GM18505 (cell line): ENCODE measurements at regions not wholly inside any gene's neighbourhood (a gene's known extent, or its start where the extent isn't known, plus 50 kb on each side); places are given as distances from the start of the nearest gene placed in this dataset.
"Not testable (repeated sequence)": the region's sequence is repeated elsewhere in the genome, so short reads cannot be mapped to it uniquely, and the experiment has no call there.

Source experiments
- ATAC-seq: cut with Tn5 transposase; IDR thresholded peaks from one replicate; pipeline ENCODE4 v1.9.1; 2021; ENCODE audit not compliant: unreplicated experiment
- POLR2A ChIP-seq: IDR thresholded peaks from 4 replicates; pipeline ENCODE4 v1.6.1; 2011; ENCODE audit warnings: borderline replicate concordance; ENCODE audit not compliant: insufficient read depth, insufficient read length; ENCODE audit errors: extremely low read depth

- no peak for ATAC-seq
- TF ChIP-seq POLR2A = no peak
Measured at GRCh38 chr14:98903371-98903770, 368.6 kb downstream of the BCL11B start.

GRCh38 chr14:98904677-98905076 is 367.3 kb downstream of the BCL11B start:
- ATAC-seq = no peak
- TF ChIP-seq POLR2A = no peak

- ATAC-seq = no peak
- no peak for TF ChIP-seq POLR2A
Measured at GRCh38 chr14:98906123-98906995, 365.6 kb downstream of the BCL11B start.

GRCh38 chr14:98907271-98907670 is 364.7 kb downstream of the BCL11B start:
- ATAC-seq = no peak
- TF ChIP-seq POLR2A = no peak

- ATAC-seq = no peak
- no peak for TF ChIP-seq POLR2A
Measured at GRCh38 chr14:98908050-98908449, 363.9 kb downstream of the BCL11B start.

GRCh38 chr14:98909251-98909944 is 362.6 kb downstream of the BCL11B start:
- TF ChIP-seq POLR2A = no peak
- no peak for ATAC-seq

- no peak for ATAC-seq
- no peak for TF ChIP-seq POLR2A
Measured at GRCh38 chr14:98910061-98910460, 361.9 kb downstream of the BCL11B start.

GRCh38 chr14:98912655-98913054 is 359.3 kb downstream of the BCL11B start:
- no peak for TF ChIP-seq POLR2A
- ATAC-seq = no peak

- ATAC-seq = no peak
Measured at GRCh38 chr14:98913967-98914650, 357.9 kb downstream of the BCL11B start.

GRCh38 chr14:98914942-98915341 is 357.1 kb downstream of the BCL11B start:
- TF ChIP-seq POLR2A = no peak
- ATAC-seq = no peak

More at GRCh38 chr14:98913967-98914650, 357.9 kb downstream of the BCL11B start:
- no peak for TF ChIP-seq POLR2A

GRCh38 chr14:98915625-98916024 is 356.4 kb downstream of the BCL11B start:
- no peak for TF ChIP-seq POLR2A
- no peak for ATAC-seq

GRCh38 chr14:98916036-98916435 is 356.0 kb downstream of the BCL11B start:
- TF ChIP-seq POLR2A = no peak
- ATAC-seq = no peak

GRCh38 chr14:98916476-98916875 is 355.5 kb downstream of the BCL11B start:
- TF ChIP-seq POLR2A = no peak
- no peak for ATAC-seq

- no peak for TF ChIP-seq POLR2A
- ATAC-seq = no peak
Measured at GRCh38 chr14:98919434-98919833, 352.6 kb downstream of the BCL11B start.

GRCh38 chr14:98921306-98921705 is 350.7 kb downstream of the BCL11B start:
- ATAC-seq = not testable (repeated sequence)
